ENCODE measurements at regions not wholly inside any gene's neighbourhood (a gene's known extent, or its start where the extent isn't known, plus 50 kb on each side); places are given as distances from the start of the nearest gene placed in this dataset.

GRCh38 chr13:79079351-79079839, 326.7 kb downstream of the RBM26 start:
- H3K36me3 ChIP-seq (ENCODE audit: insufficient read depth, low read length): no peaks in the 10 kb centered on the region
- H3K27ac ChIP-seq (ENCODE audit: low read depth, low read length, poor library complexity, severe bottlenecking): no peak overlapping the region
- H3K4me2 ChIP-seq (ENCODE audit: low read length): no peak overlapping the region
- TF ChIP-seq, protein P1, sequence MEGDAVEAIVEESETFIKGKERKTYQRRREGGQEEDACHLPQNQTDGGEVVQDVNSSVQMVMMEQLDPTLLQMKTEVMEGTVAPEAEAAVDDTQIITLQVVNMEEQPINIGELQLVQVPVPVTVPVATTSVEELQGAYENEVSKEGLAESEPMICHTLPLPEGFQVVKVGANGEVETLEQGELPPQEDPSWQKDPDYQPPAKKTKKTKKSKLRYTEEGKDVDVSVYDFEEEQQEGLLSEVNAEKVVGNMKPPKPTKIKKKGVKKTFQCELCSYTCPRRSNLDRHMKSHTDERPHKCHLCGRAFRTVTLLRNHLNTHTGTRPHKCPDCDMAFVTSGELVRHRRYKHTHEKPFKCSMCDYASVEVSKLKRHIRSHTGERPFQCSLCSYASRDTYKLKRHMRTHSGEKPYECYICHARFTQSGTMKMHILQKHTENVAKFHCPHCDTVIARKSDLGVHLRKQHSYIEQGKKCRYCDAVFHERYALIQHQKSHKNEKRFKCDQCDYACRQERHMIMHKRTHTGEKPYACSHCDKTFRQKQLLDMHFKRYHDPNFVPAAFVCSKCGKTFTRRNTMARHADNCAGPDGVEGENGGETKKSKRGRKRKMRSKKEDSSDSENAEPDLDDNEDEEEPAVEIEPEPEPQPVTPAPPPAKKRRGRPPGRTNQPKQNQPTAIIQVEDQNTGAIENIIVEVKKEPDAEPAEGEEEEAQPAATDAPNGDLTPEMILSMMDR (conservative IDR thresholded peaks at IDR 0.05; ENCODE audit: low read length): peak; percentile 51
- no peak for TF ChIP-seq EZH2phosphoT487 (IDR thresholded peaks at IDR 0.05; ENCODE audit: borderline replicate concordance, low read depth, low read length)
- H3K4me1 ChIP-seq (ENCODE audit: insufficient read depth, low read length, poor library complexity, severe bottlenecking): no peaks in the 10 kb centered on the region
- no peak overlapping the region for H3K4me3 ChIP-seq (ENCODE audit: low read depth, low read length, poor library complexity, severe bottlenecking)
- no peaks in the 10 kb centered on the region for H3K79me2 ChIP-seq (ENCODE audit: insufficient read depth, low read depth, low read length)
- ChIA-PET POLR2A (interaction anchor here (0.5 to 0.7 kb wide), 2 partner anchors 60 to 448 kb away, joined by 3 to 5 read pairs; no protein-coding TSS in a partner anchor), CTCF (ENCODE audit: unreplicated experiment) (no interaction called here)
- DNase-seq (ENCODE audit: low spot score): peak; percentile 9
- no peaks in the 10 kb centered on the region for H3K9me3 ChIP-seq (ENCODE audit: low read length)
- no peaks in the 10 kb centered on the region; the same call in 1 of the 2 replicates for H3K9me2 ChIP-seq (ENCODE audit: insufficient read depth, low read length)
- H2AFZ ChIP-seq (ENCODE audit: low read length): no peak overlapping the region
- H4K20me1 ChIP-seq (ENCODE audit: insufficient read depth, low read length): no peaks in the 10 kb centered on the region
- BruUV-seq (replicated peaks): no TSS peak
- intact Hi-C loops (cut with micrococcal nuclease; ENCODE audit: unreplicated experiment): no loop called here

DNA sequence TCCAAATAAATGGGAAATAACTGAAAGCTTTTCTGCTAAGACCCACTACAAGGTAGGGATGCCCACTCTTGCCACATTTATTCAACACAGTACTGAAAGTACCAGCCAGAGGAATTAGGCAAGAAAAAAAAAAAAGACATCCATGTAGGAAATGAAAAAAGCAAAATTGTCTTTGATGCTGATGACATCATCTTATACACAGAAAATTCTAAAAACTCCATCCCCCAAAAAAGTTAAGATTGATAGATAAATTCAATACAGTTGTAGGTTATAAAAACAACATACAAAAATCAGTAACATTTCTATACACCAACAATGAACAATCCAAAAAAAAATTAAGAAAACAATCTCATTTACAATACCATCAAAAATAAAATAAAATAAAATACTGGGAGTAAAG, 330.4 kb downstream of the RBM26 start:
- peaks cover 9% of the 10 kb centered on the region for H3K4me1 ChIP-seq (ENCODE audit: insufficient read depth, low read length, poor library complexity, severe bottlenecking)
- no peaks in the 10 kb centered on the region for H4K20me1 ChIP-seq (ENCODE audit: insufficient read depth, low read length)
- DNase-seq (ENCODE audit: low spot score): no peak
- no peak overlapping the region for H3K4me3 ChIP-seq (ENCODE audit: low read depth, low read length, poor library complexity, severe bottlenecking)
- ChIA-PET POLR2A (no interaction called here), CTCF (ENCODE audit: unreplicated experiment) (no interaction called here)
- no peak overlapping the region for H2AFZ ChIP-seq (ENCODE audit: low read length)
- H3K79me2 ChIP-seq (ENCODE audit: insufficient read depth, low read depth, low read length): no peaks in the 10 kb centered on the region
- TF ChIP-seq EZH2phosphoT487 (IDR thresholded peaks at IDR 0.05; ENCODE audit: borderline replicate concordance, low read depth, low read length): no peak
- TF ChIP-seq, protein P1 (conservative IDR thresholded peaks at IDR 0.05; ENCODE audit: low read length): no peak
- no peak overlapping the region for H3K27ac ChIP-seq (ENCODE audit: low read depth, low read length, poor library complexity, severe bottlenecking)
- no peak overlapping the region for H3K4me2 ChIP-seq (ENCODE audit: low read length)
- intact Hi-C loops (cut with micrococcal nuclease; ENCODE audit: unreplicated experiment): no loop called here
- H3K9me3 ChIP-seq (ENCODE audit: low read length): no peaks in the 10 kb centered on the region
- H3K36me3 ChIP-seq (ENCODE audit: insufficient read depth, low read length): no peaks in the 10 kb centered on the region
- no peaks in the 10 kb centered on the region; the same call in 1 of the 2 replicates for H3K9me2 ChIP-seq (ENCODE audit: insufficient read depth, low read length)
- BruUV-seq (replicated peaks): no TSS peak

- no peaks in the 10 kb centered on the region for H3K36me3 ChIP-seq (ENCODE audit: insufficient read depth, low read length)
- BruUV-seq (replicated peaks): no TSS peak
- no peak for TF ChIP-seq EZH2phosphoT487 (IDR thresholded peaks at IDR 0.05; ENCODE audit: borderline replicate concordance, low read depth, low read length)
- TF ChIP-seq, protein P1 (conservative IDR thresholded peaks at IDR 0.05; ENCODE audit: low read length): no peak
- no peaks in the 10 kb centered on the region for H3K79me2 ChIP-seq (ENCODE audit: insufficient read depth, low read depth, low read length)
- peaks cover 17% of the 10 kb centered on the region for H3K4me1 ChIP-seq (ENCODE audit: insufficient read depth, low read length, poor library complexity, severe bottlenecking)
- peak; percentile 55 for DNase-seq (ENCODE audit: low spot score)
- CTCF ChIA-PET (ENCODE audit: unreplicated experiment): no interaction called here
- H4K20me1 ChIP-seq (ENCODE audit: insufficient read depth, low read length): no peaks in the 10 kb centered on the region
- H3K4me2 ChIP-seq (ENCODE audit: low read length): peak overlapping the region; percentile 48
- intact Hi-C loops (cut with micrococcal nuclease; ENCODE audit: unreplicated experiment): no loop called here
- peak overlapping the region; percentile 72 for H2AFZ ChIP-seq (ENCODE audit: low read length)
- H3K9me2 ChIP-seq (ENCODE audit: insufficient read depth, low read length): no peaks in the 10 kb centered on the region; the same call in 1 of the 2 replicates
- H3K27ac ChIP-seq (ENCODE audit: low read depth, low read length, poor library complexity, severe bottlenecking): no peak overlapping the region
- H3K4me3 ChIP-seq (ENCODE audit: low read depth, low read length, poor library complexity, severe bottlenecking): no peak overlapping the region
- no peaks in the 10 kb centered on the region for H3K9me3 ChIP-seq (ENCODE audit: low read length)
- POLR2A ChIA-PET: interaction anchor here (0.7 kb wide), 1 partner anchor 1644 kb away, joined by 3 read pairs; no protein-coding TSS in a partner anchor
Measured at GRCh38 chr13:79070343-79070974, 335.6 kb downstream of the RBM26 start.

Measured in OCI-LY7 (cell line).